Activated T-cell treated with anti-CD3 and anti-CD28 coated beads, Interleukin-2, amount 50 U/mL, for 4 hours (primary cell): ENCODE measurements at regions not wholly inside any gene's neighbourhood (a gene's known extent, or its start where the extent isn't known, plus 50 kb on each side); places are given as distances from the start of the nearest gene placed in this dataset.
A peak's percentile ranks its signal among the peaks of the same experiment; 100 is the strongest.

Experiments used
- ATAC-seq, 2 donors: fragments of 200-7000 bp; cut with Tn5 transposase; one replicate each; pipeline ENCODE4 v1.10.0; 2021
- DNase-seq: peaks from one replicate; pipeline ENCODE4 v3.0.0-alpha.2; 2020
- H3K27me3 Mint-ChIP-seq: one replicate; pipeline ENCODE4 v1.8.0; 2021; ENCODE audit warnings: low read depth, mixed read lengths
- H3K36me3 Mint-ChIP-seq: one replicate; pipeline ENCODE4 v1.8.0; 2022; ENCODE audit warnings: mixed read lengths; ENCODE audit not compliant: insufficient read depth
- H3K4me1 Mint-ChIP-seq: one replicate; pipeline ENCODE4 v1.8.0; 2021; ENCODE audit warnings: low read depth, mixed read lengths
- H3K4me3 Mint-ChIP-seq: one replicate; pipeline ENCODE4 v1.8.0; 2021; ENCODE audit warnings: mild to moderate bottlenecking, moderate library complexity, mixed read lengths
- H3K9me3 Mint-ChIP-seq: one replicate; pipeline ENCODE4 v1.8.0; 2021; ENCODE audit warnings: mixed read lengths

DNA sequence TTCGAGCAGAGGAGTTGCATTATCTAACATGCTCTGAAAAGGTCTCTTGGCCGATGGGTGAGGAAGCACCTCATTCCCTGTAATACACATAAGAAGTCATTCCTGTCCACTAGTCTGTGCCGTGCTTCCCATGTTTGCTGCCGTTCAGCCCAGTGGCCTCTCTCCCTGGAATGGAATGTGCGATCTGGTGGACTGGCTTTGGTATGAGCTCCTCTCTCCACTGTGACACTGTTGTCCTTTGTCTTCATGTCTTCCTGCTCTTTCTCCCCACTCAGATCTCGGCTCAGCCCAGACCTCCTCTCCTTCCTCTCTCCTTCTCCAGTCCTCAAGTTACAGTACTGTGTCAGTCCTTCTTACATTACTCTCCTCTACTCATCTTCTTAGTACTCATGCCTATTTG is 192.8 kb upstream of the KLF6 start:
- Mint-ChIP-seq H3K36me3 (no peaks in the 10 kb centered on the region), H3K9me3 (peaks cover 3% of the 10 kb centered on the region), H3K27me3 (no peaks in the 10 kb centered on the region), H3K4me1 (peaks cover 54% of the 10 kb centered on the region), H3K4me3 (no peak overlapping the region)
- ATAC-seq (no peak), DNase-seq (no peak)

DNA sequence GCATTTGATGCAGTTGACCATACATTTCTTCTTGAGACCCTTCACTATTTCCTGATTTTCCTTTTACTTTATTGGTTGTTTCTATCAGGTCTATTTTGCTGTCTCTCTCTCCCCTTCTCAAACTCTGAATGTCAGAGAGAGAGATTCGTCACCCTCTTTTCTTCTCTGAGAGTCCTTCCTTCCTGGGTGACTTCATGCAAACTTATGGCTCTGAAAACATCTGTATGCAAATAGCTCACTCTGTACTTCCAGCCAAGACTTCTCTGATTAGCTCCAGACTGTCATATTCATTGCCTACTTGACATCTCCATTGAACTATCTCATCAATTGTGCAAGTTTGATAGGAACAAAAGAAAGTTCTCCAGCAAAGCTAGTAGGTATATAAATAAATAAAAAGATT is 191.7 kb upstream of the KLF6 start:
- H3K9me3 Mint-ChIP-seq = peaks cover 3% of the 10 kb centered on the region
- no peak for DNase-seq
- no peaks in the 10 kb centered on the region for H3K27me3 Mint-ChIP-seq
- no peaks in the 10 kb centered on the region for H3K36me3 Mint-ChIP-seq
- no peak overlapping the region for H3K4me3 Mint-ChIP-seq
- peaks cover 57% of the 10 kb centered on the region for H3K4me1 Mint-ChIP-seq
- peak; percentile 62 to 67 for ATAC-seq

DNA sequence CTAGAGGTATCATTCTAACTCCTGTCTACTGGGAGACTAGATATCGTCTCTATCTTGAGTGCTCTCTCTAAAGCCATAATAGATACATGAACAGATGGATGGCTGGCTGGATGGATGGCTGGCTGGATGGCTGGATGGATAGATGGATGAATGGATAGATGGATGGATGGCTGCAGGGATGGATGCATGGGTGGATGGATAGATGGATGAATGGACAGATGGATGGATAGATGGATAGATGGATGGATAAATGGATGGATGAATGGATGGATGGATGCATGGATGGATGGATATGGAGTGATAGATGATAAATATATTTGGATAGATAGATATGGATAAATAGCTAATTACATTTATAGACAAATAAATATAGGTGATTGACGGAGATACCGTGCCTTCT is 191.2 kb upstream of the KLF6 start:
- H3K4me3 Mint-ChIP-seq = no peak overlapping the region
- peaks cover 3% of the 10 kb centered on the region for H3K9me3 Mint-ChIP-seq
- DNase-seq = no peak
- no peak for ATAC-seq
- H3K4me1 Mint-ChIP-seq = peaks cover 57% of the 10 kb centered on the region
- no peaks in the 10 kb centered on the region for H3K36me3 Mint-ChIP-seq
- H3K27me3 Mint-ChIP-seq = no peaks in the 10 kb centered on the region

- no peaks in the 10 kb centered on the region for H3K27me3 Mint-ChIP-seq
- DNase-seq (no peak), ATAC-seq (no peak)
- H3K4me3 Mint-ChIP-seq = no peak overlapping the region
- peaks cover 3% of the 10 kb centered on the region for H3K9me3 Mint-ChIP-seq
- peaks cover 57% of the 10 kb centered on the region for H3K4me1 Mint-ChIP-seq
- H3K36me3 Mint-ChIP-seq = no peaks in the 10 kb centered on the region
Observed at GRCh38 chr10:3975016-3975415, 190.0 kb upstream of the KLF6 start.

GRCh38 chr10:3972460-3973301 is 187.7 kb upstream of the KLF6 start:
- Mint-ChIP-seq H3K9me3 (no peaks in the 10 kb centered on the region), H3K27me3 (no peaks in the 10 kb centered on the region), H3K36me3 (no peaks in the 10 kb centered on the region), H3K4me1 (peaks cover 54% of the 10 kb centered on the region), H3K4me3 (peak overlapping the region; percentile 65)
- no peak for DNase-seq
- ATAC-seq = peak; percentile 76 to 80

DNA sequence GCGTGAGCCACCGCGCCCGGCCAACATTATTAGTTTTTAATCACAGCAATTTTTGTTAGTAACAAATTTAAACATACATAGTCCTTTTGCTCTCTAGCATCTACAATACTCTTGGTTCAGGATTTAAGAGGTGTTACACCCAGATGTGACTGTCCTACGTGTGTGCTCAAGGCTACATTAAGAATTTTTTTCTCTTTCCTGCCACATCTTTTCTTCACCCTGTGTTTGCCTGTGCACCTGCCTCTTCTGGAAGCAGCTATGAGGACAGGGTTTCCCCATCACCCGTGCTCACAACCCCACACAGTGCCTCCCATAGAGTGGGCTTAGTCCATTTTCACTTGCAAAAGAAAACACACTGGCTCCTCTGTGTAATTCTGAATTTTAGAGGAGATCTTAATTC is 186.7 kb upstream of the KLF6 start:
- Mint-ChIP-seq H3K9me3 (no peaks in the 10 kb centered on the region), H3K4me1 (peaks cover 54% of the 10 kb centered on the region), H3K27me3 (no peaks in the 10 kb centered on the region), H3K4me3 (no peak overlapping the region), H3K36me3 (no peaks in the 10 kb centered on the region)
- DNase-seq = no peak
- ATAC-seq = peak in 1 of 2 donors; percentile 12

DNA sequence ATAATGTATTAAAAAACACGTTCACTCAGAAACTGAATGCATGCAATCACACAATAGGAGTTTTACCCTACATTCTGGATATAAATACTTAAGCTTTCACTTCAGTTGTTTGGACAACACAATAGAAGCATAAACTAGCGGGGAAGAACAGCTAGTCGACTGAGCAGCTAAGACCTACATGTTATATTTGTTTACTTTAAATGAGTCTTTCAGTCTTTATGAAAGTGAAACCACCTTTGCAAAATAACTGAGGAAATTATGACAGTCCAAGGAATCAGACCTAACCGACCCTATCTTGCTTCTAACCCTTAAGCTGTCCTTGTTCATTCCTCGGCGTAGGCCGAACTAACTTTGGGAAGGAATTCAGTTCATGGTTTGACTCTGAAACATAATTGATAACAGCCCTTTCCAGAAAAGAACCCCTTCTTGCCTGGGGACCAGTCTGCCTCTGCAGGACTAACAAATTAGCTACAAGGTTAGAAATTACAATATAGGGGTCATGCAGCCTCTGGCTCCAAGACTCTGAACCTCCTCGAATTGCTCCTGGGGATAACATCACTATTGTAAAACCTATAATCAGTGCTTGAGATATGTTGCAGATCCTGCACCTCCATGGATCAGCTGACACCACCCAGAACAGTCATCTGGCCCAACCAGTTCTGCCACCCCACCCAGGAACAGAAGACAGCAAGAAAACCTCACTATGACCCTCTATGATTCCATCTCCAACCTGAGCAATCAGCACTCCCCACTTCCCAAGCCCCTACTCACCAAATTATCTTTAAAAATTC is 185.1 kb upstream of the KLF6 start:
- Mint-ChIP-seq H3K4me3 (peak overlapping the region; percentile 28), H3K27me3 (no peaks in the 10 kb centered on the region)
- no peak for ATAC-seq

DNA sequence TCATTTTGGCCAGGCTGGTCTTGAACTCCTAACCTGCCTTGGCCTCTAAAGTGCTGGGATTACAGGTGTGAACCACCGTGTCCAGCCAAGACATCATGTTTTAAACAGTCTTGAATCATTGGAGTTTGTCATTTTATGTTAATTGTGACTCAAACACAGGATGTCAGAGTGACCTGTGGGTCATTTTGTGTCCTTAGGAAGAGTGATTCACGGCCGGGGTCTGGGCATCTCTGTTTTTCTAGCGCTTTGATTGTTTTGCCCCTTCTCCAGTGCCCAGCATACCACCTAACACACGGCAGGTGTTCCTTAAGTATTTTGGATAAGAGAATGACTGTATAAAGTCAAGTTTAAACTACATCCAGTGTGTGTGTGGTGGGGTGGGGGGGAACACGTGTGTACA is 183.7 kb upstream of the KLF6 start:
- Mint-ChIP-seq H3K36me3 (no peaks in the 10 kb centered on the region), H3K4me3 (no peak overlapping the region), H3K4me1 (peaks cover 45% of the 10 kb centered on the region), H3K9me3 (no peaks in the 10 kb centered on the region), H3K27me3 (no peaks in the 10 kb centered on the region)
- no peak for DNase-seq
- ATAC-seq = no peak

More for the DNA sequence above, 185.1 kb upstream of the KLF6 start:
- no peaks in the 10 kb centered on the region for H3K36me3 Mint-ChIP-seq
- H3K4me1 Mint-ChIP-seq = peaks cover 54% of the 10 kb centered on the region
- H3K9me3 Mint-ChIP-seq = no peaks in the 10 kb centered on the region
- DNase-seq = no peak

- H3K4me1 Mint-ChIP-seq = peaks cover 32% of the 10 kb centered on the region
- H3K4me3 Mint-ChIP-seq = no peak overlapping the region
- DNase-seq = no peak
- no peaks in the 10 kb centered on the region for H3K27me3 Mint-ChIP-seq
- no peaks in the 10 kb centered on the region for H3K36me3 Mint-ChIP-seq
- H3K9me3 Mint-ChIP-seq = no peaks in the 10 kb centered on the region
- no peak for ATAC-seq
Observed at GRCh38 chr10:3964516-3964915, 179.5 kb upstream of the KLF6 start.

GRCh38 chr10:3963191-3963673 is 178.2 kb upstream of the KLF6 start:
- peak in 1 of 2 donors; percentile 52 for ATAC-seq
- Mint-ChIP-seq H3K9me3 (no peaks in the 10 kb centered on the region), H3K4me1 (peaks cover 30% of the 10 kb centered on the region)

DNA sequence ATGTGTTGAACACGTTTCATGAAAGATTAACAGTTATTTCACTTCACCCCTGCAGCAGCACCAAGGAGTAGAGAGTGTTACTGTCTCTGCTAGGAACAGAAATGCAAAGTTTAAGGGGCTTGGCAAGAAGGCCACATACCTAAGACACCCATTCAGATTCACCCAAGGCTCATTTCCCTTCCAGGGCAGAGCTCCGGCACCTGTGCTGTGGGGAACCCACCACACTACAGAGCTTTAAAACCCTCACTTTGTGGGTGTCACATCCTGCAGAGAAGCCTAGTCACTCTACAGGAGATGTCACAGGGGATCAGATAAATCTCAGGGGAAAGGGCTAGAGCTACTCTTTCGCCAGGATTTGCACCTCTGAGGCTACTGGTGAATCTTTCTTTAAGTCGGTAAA is 176.1 kb upstream of the KLF6 start:
- peak; percentile 94 for ATAC-seq

More at GRCh38 chr10:3963191-3963673, 178.2 kb upstream of the KLF6 start:
- Mint-ChIP-seq H3K27me3 (no peaks in the 10 kb centered on the region), H3K36me3 (no peaks in the 10 kb centered on the region), H3K4me3 (no peak overlapping the region)
- DNase-seq = no peak

GRCh38 chr10:3960496-3960895 is 175.5 kb upstream of the KLF6 start:
- peaks cover 30% of the 10 kb centered on the region for H3K4me1 Mint-ChIP-seq
- DNase-seq (no peak), ATAC-seq (peak in 1 of 2 donors; percentile 36)
- H3K27me3 Mint-ChIP-seq = no peaks in the 10 kb centered on the region
- no peak overlapping the region for H3K4me3 Mint-ChIP-seq
- no peaks in the 10 kb centered on the region for H3K9me3 Mint-ChIP-seq
- no peaks in the 10 kb centered on the region for H3K36me3 Mint-ChIP-seq

More for the DNA sequence above, 176.1 kb upstream of the KLF6 start:
- no peak overlapping the region for H3K4me3 Mint-ChIP-seq
- H3K9me3 Mint-ChIP-seq = no peaks in the 10 kb centered on the region
- no peaks in the 10 kb centered on the region for H3K27me3 Mint-ChIP-seq
- no peaks in the 10 kb centered on the region for H3K36me3 Mint-ChIP-seq
- peaks cover 30% of the 10 kb centered on the region for H3K4me1 Mint-ChIP-seq
- peak; percentile 33 for DNase-seq

GRCh38 chr10:3959370-3960325 is 174.6 kb upstream of the KLF6 start:
- H3K36me3 Mint-ChIP-seq = no peaks in the 10 kb centered on the region
- DNase-seq = no peak
- H3K9me3 Mint-ChIP-seq = no peaks in the 10 kb centered on the region
- H3K27me3 Mint-ChIP-seq = no peaks in the 10 kb centered on the region
- ATAC-seq = no peak
- peaks cover 30% of the 10 kb centered on the region for H3K4me1 Mint-ChIP-seq
- peak overlapping the region; percentile 50 for H3K4me3 Mint-ChIP-seq
